GM23338 (cell line): ENCODE measurements at regions not wholly inside any gene's neighbourhood (a gene's known extent, or its start where the extent isn't known, plus 50 kb on each side); places are given as distances from the start of the nearest gene placed in this dataset.

Source experiments
- ATAC-seq: fragments of 200-7000 bp; cut with Tn5 transposase; 3 replicates; pipeline ENCODE4 v1.9.1; 2020
- DNase-seq: peaks from one replicate; pipeline ENCODE4 v3.0.0-alpha.2; 2015; ENCODE audit warnings: low spot score
- H2AFZ ChIP-seq: fragments of 200-600 bp; sonication (generic); 2 replicates; pipeline ENCODE4 v1.8.0; 2016; ENCODE audit warnings: antibody characterized with exemption, mild to moderate bottlenecking, moderate library complexity
- H3F3A ChIP-seq: fragments of 200-600 bp; sonication (generic); replicated peaks from 2 replicates; pipeline ENCODE4 v1.8.0; 2017; ENCODE audit warnings: antibody characterized with exemption, mixed run types, low read depth
- H3K27ac ChIP-seq: fragments of 200-600 bp; sonication (generic); 2 replicates; pipeline ENCODE4 v1.6.1; 2016; ENCODE audit warnings: low read depth
- H3K27me3 ChIP-seq: fragments of 200-600 bp; sonication (generic); 2 replicates; pipeline ENCODE4 v1.8.0; 2016; ENCODE audit warnings: mild to moderate bottlenecking, mixed run types, moderate library complexity; ENCODE audit not compliant: insufficient read depth
- H3K36me3 ChIP-seq: fragments of 200-600 bp; sonication (generic); 2 replicates; pipeline ENCODE4 v1.8.0; 2016; ENCODE audit warnings: mild to moderate bottlenecking; ENCODE audit not compliant: insufficient read depth
- H3K4me1 ChIP-seq: fragments of 200-600 bp; sonication (generic); 2 replicates; pipeline ENCODE4 v1.8.0; 2016; ENCODE audit warnings: mild to moderate bottlenecking, moderate library complexity; ENCODE audit not compliant: insufficient read depth
- H3K4me2 ChIP-seq: fragments of 200-600 bp; sonication (generic); 2 replicates; pipeline ENCODE4 v1.7.1; 2017; ENCODE audit warnings: mixed run types
- H3K4me3 ChIP-seq: fragments of 200-600 bp; sonication (generic); 2 replicates; pipeline ENCODE4 v1.6.1; 2016; ENCODE audit warnings: mixed run types
- H3K79me2 ChIP-seq: fragments of 200-600 bp; sonication (generic); replicated peaks from 2 replicates; pipeline ENCODE4 v1.8.0; 2017; ENCODE audit warnings: mild to moderate bottlenecking; ENCODE audit not compliant: insufficient read depth
- H3K9me2 ChIP-seq: fragments of 200-600 bp; sonication (generic); 2 replicates; pipeline ENCODE4 v1.8.0; 2017; ENCODE audit not compliant: insufficient read depth
- H4K20me1 ChIP-seq: fragments of 200-600 bp; sonication (generic); replicated peaks from 2 replicates; pipeline ENCODE4 v1.8.0; 2017; ENCODE audit warnings: mild to moderate bottlenecking; ENCODE audit not compliant: insufficient read depth
- H3K27ac Mint-ChIP-seq: 2 replicates; pipeline ENCODE4 v1.8.0; 2020; ENCODE audit warnings: inconsistent platforms, mild to moderate bottlenecking, moderate library complexity, mixed read lengths
- H3K27me3 Mint-ChIP-seq: 3 replicates; pipeline ENCODE4 v1.8.0; 2022; ENCODE audit warnings: low read depth, mild to moderate bottlenecking, moderate library complexity, mixed read lengths, inconsistent platforms; ENCODE audit not compliant: insufficient read depth, poor library complexity
- H3K36me3 Mint-ChIP-seq: 3 replicates; pipeline ENCODE4 v1.8.0; 2021; ENCODE audit warnings: low read depth, mild to moderate bottlenecking, inconsistent platforms, moderate library complexity, mixed read lengths
- H3K4me1 Mint-ChIP-seq: 3 replicates; pipeline ENCODE4 v1.8.0; 2020; ENCODE audit warnings: mild to moderate bottlenecking, inconsistent platforms, mixed read lengths
- H3K4me3 Mint-ChIP-seq: 3 replicates; pipeline ENCODE4 v1.8.0; 2021; ENCODE audit warnings: moderate library complexity, mild to moderate bottlenecking, inconsistent platforms, mixed read lengths
- H3K9me3 Mint-ChIP-seq: 3 replicates; pipeline ENCODE4 v1.8.0; 2020; ENCODE audit warnings: moderate library complexity, mild to moderate bottlenecking, inconsistent platforms, mixed read lengths
- CREB1 ChIP-seq: fragments of 250-450 bp; sonication (Bioruptor Pico); IDR thresholded peaks from 2 replicates; pipeline ENCODE4 v1.5.0; 2020; ENCODE audit warnings: low read depth, mild to moderate bottlenecking, moderate library complexity
- EZH2 ChIP-seq: fragments of 200-600 bp; sonication (generic); IDR thresholded peaks from one replicate; pipeline ENCODE4 v1.8.0; 2017; ENCODE audit warnings: antibody characterized with exemption, mild to moderate bottlenecking, low read depth; ENCODE audit not compliant: unreplicated experiment
- EZH2phosphoT487 ChIP-seq: fragments of 200-600 bp; sonication (generic); IDR thresholded peaks from one replicate; pipeline ENCODE4 v1.8.1; 2018; ENCODE audit warnings: antibody characterized with exemption; ENCODE audit not compliant: unreplicated experiment
- JUNB ChIP-seq: IDR thresholded peaks from one replicate; pipeline ENCODE4 v1.6.1; 2016; ENCODE audit warnings: antibody characterized with exemption; ENCODE audit not compliant: unreplicated experiment
- NANOG ChIP-seq: IDR thresholded peaks from 2 replicates; pipeline ENCODE4 v1.6.1; 2016; ENCODE audit warnings: antibody characterized with exemption, borderline replicate concordance
- POLR2AphosphoS5 ChIP-seq: IDR thresholded peaks from 2 replicates; pipeline ENCODE4 v1.6.1; 2016; ENCODE audit warnings: antibody characterized with exemption, low read depth
- STAT1 ChIP-seq: IDR thresholded peaks from one replicate; pipeline ENCODE4 v1.6.1; 2016; ENCODE audit warnings: antibody characterized with exemption; ENCODE audit not compliant: unreplicated experiment
- ZNF114 ChIP-seq: fragments of 250-450 bp; sonication (Bioruptor Pico); IDR thresholded peaks from 2 replicates; pipeline ENCODE4 v1.5.0; 2020; ENCODE audit warnings: mild to moderate bottlenecking, moderate library complexity
- ZNF331 ChIP-seq: fragments of 250-450 bp; sonication (Bioruptor Pico); IDR thresholded peaks from 2 replicates; pipeline ENCODE4 v1.5.0; 2020; ENCODE audit warnings: low read depth, mild to moderate bottlenecking, moderate library complexity
- TF ChIP-seq, protein P1 (sequence below): IDR thresholded peaks from 2 replicates; pipeline ENCODE4 v1.6.1; 2016; ENCODE audit warnings: antibody characterized with exemption
- TF ChIP-seq, protein P2 (sequence below): fragments of 250-450 bp; sonication (Bioruptor Pico); IDR thresholded peaks from 2 replicates; pipeline ENCODE4 v1.5.0; 2020; ENCODE audit warnings: mild to moderate bottlenecking, moderate library complexity
- TF ChIP-seq, protein P3 (sequence below), 2 experiments: fragments of 200-600 bp in 1 of 2; sonication (generic) in 1 of 2; conservative IDR thresholded peaks; 2 replicates each; pipeline versions ENCODE4 v1.5.1 to v1.6.1; 2016 to 2017; ENCODE audit warnings: antibody characterized with exemption in 2 of 2, low read depth in 2 of 2, mild to moderate bottlenecking in 2 of 2, moderate library complexity in 1 of 2
- TF ChIP-seq, protein P4 (sequence below): IDR thresholded peaks from one replicate; pipeline ENCODE4 v1.6.1; 2018; ENCODE audit warnings: antibody characterized with exemption; ENCODE audit not compliant: unreplicated experiment

DNA sequence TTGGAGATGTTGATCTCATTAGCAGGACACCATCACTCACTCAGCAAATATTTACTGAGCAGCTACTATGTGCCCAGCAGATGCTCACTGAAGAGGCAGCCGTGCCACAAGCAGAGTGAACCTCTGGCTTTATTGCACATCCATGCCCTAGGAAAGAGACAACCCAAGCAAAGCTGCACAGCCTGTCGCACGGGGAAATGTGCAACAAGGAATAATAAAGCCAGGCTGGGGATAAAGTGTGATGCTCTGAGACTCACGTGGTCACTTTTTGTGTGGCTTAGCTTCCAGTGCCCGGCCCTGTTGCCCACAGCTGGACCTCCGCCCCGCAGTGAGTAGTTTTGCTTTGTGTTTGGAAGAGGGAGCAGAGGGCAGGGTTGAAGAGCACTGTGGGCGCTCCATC is 130.4 kb upstream of the CDH4 start:
- H3K4me3 Mint-ChIP-seq, result no peak overlapping the region
- Histone ChIP-seq H3K27me3 (no peaks in the 10 kb centered on the region), H2AFZ (no peak overlapping the region), H3K36me3 (no peaks in the 10 kb centered on the region), H3F3A (no peaks in the 10 kb centered on the region), H3K27ac (no peak overlapping the region), H3K9me2 (no peaks in the 10 kb centered on the region), H3K4me2 (no peak overlapping the region), H3K79me2 (no peaks in the 10 kb centered on the region), H3K4me3 (no peak overlapping the region), H3K4me1 (no peaks in the 10 kb centered on the region), H4K20me1 (no peaks in the 10 kb centered on the region)
- H3K36me3 Mint-ChIP-seq, result no peaks in the 10 kb centered on the region
- H3K27ac Mint-ChIP-seq, result no peak overlapping the region
- H3K4me1 Mint-ChIP-seq, result peaks cover 14% of the 10 kb centered on the region
- no peak for ATAC-seq
- peaks cover 25% of the 10 kb centered on the region for H3K27me3 Mint-ChIP-seq
- no peaks in the 10 kb centered on the region; the same call in 2 of the 3 replicates for H3K9me3 Mint-ChIP-seq
- DNase-seq, result no peak
- TF ChIP-seq CREB1 (CRISPR knock-in tag) (no peak), ZNF114 (CRISPR knock-in tag) (no peak), EZH2phosphoT487 (no peak), EZH2 (no peak), JUNB (no peak), NANOG (no peak), POLR2AphosphoS5 (no peak), ZNF331 (CRISPR knock-in tag) (no peak), STAT1 (no peak)
- TF ChIP-seq, protein P1, sequence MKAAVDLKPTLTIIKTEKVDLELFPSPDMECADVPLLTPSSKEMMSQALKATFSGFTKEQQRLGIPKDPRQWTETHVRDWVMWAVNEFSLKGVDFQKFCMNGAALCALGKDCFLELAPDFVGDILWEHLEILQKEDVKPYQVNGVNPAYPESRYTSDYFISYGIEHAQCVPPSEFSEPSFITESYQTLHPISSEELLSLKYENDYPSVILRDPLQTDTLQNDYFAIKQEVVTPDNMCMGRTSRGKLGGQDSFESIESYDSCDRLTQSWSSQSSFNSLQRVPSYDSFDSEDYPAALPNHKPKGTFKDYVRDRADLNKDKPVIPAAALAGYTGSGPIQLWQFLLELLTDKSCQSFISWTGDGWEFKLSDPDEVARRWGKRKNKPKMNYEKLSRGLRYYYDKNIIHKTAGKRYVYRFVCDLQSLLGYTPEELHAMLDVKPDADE, result no peak
- TF ChIP-seq, protein P2, sequence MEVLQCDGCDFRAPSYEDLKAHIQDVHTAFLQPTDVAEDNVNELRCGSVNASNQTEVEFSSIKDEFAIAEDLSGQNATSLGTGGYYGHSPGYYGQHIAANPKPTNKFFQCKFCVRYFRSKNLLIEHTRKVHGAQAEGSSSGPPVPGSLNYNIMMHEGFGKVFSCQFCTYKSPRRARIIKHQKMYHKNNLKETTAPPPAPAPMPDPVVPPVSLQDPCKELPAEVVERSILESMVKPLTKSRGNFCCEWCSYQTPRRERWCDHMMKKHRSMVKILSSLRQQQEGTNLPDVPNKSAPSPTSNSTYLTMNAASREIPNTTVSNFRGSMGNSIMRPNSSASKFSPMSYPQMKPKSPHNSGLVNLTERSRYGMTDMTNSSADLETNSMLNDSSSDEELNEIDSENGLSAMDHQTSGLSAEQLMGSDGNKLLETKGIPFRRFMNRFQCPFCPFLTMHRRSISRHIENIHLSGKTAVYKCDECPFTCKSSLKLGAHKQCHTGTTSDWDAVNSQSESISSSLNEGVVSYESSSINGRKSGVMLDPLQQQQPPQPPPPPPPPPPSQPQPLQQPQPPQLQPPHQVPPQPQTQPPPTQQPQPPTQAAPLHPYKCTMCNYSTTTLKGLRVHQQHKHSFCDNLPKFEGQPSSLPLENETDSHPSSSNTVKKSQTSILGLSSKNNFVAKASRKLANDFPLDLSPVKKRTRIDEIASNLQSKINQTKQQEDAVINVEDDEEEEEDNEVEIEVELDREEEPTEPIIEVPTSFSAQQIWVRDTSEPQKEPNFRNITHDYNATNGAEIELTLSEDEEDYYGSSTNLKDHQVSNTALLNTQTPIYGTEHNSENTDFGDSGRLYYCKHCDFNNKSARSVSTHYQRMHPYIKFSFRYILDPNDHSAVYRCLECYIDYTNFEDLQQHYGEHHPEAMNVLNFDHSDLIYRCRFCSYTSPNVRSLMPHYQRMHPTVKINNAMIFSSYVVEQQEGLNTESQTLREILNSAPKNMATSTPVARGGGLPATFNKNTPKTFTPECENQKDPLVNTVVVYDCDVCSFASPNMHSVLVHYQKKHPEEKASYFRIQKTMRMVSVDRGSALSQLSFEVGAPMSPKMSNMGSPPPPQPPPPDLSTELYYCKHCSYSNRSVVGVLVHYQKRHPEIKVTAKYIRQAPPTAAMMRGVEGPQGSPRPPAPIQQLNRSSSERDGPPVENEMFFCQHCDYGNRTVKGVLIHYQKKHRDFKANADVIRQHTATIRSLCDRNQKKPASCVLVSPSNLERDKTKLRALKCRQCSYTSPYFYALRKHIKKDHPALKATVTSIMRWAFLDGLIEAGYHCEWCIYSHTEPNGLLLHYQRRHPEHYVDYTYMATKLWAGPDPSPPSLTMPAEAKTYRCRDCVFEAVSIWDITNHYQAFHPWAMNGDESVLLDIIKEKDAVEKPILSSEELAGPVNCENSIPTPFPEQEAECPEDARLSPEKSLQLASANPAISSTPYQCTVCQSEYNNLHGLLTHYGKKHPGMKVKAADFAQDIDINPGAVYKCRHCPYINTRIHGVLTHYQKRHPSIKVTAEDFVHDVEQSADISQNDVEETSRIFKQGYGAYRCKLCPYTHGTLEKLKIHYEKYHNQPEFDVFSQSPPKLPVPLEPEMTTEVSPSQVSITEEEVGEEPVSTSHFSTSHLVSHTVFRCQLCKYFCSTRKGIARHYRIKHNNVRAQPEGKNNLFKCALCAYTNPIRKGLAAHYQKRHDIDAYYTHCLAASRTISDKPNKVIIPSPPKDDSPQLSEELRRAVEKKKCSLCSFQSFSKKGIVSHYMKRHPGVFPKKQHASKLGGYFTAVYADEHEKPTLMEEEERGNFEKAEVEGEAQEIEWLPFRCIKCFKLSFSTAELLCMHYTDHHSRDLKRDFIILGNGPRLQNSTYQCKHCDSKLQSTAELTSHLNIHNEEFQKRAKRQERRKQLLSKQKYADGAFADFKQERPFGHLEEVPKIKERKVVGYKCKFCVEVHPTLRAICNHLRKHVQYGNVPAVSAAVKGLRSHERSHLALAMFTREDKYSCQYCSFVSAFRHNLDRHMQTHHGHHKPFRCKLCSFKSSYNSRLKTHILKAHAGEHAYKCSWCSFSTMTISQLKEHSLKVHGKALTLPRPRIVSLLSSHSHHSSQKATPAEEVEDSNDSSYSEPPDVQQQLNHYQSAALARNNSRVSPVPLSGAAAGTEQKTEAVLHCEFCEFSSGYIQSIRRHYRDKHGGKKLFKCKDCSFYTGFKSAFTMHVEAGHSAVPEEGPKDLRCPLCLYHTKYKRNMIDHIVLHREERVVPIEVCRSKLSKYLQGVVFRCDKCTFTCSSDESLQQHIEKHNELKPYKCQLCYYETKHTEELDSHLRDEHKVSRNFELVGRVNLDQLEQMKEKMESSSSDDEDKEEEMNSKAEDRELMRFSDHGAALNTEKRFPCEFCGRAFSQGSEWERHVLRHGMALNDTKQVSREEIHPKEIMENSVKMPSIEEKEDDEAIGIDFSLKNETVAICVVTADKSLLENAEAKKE (CRISPR knock-in tag), result no peak
- TF ChIP-seq, protein P3, sequence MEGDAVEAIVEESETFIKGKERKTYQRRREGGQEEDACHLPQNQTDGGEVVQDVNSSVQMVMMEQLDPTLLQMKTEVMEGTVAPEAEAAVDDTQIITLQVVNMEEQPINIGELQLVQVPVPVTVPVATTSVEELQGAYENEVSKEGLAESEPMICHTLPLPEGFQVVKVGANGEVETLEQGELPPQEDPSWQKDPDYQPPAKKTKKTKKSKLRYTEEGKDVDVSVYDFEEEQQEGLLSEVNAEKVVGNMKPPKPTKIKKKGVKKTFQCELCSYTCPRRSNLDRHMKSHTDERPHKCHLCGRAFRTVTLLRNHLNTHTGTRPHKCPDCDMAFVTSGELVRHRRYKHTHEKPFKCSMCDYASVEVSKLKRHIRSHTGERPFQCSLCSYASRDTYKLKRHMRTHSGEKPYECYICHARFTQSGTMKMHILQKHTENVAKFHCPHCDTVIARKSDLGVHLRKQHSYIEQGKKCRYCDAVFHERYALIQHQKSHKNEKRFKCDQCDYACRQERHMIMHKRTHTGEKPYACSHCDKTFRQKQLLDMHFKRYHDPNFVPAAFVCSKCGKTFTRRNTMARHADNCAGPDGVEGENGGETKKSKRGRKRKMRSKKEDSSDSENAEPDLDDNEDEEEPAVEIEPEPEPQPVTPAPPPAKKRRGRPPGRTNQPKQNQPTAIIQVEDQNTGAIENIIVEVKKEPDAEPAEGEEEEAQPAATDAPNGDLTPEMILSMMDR (conservative IDR thresholded peaks at IDR 0.05; ENCODE audit: low read depth in 2 of 2), result no peak
- TF ChIP-seq, protein P4, sequence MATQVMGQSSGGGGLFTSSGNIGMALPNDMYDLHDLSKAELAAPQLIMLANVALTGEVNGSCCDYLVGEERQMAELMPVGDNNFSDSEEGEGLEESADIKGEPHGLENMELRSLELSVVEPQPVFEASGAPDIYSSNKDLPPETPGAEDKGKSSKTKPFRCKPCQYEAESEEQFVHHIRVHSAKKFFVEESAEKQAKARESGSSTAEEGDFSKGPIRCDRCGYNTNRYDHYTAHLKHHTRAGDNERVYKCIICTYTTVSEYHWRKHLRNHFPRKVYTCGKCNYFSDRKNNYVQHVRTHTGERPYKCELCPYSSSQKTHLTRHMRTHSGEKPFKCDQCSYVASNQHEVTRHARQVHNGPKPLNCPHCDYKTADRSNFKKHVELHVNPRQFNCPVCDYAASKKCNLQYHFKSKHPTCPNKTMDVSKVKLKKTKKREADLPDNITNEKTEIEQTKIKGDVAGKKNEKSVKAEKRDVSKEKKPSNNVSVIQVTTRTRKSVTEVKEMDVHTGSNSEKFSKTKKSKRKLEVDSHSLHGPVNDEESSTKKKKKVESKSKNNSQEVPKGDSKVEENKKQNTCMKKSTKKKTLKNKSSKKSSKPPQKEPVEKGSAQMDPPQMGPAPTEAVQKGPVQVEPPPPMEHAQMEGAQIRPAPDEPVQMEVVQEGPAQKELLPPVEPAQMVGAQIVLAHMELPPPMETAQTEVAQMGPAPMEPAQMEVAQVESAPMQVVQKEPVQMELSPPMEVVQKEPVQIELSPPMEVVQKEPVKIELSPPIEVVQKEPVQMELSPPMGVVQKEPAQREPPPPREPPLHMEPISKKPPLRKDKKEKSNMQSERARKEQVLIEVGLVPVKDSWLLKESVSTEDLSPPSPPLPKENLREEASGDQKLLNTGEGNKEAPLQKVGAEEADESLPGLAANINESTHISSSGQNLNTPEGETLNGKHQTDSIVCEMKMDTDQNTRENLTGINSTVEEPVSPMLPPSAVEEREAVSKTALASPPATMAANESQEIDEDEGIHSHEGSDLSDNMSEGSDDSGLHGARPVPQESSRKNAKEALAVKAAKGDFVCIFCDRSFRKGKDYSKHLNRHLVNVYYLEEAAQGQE, result no peak
